ENCODE measurements at regions not wholly inside any gene's neighbourhood (a gene's known extent, or its start where the extent isn't known, plus 50 kb on each side); places are given as distances from the start of the nearest gene placed in this dataset.

DNA sequence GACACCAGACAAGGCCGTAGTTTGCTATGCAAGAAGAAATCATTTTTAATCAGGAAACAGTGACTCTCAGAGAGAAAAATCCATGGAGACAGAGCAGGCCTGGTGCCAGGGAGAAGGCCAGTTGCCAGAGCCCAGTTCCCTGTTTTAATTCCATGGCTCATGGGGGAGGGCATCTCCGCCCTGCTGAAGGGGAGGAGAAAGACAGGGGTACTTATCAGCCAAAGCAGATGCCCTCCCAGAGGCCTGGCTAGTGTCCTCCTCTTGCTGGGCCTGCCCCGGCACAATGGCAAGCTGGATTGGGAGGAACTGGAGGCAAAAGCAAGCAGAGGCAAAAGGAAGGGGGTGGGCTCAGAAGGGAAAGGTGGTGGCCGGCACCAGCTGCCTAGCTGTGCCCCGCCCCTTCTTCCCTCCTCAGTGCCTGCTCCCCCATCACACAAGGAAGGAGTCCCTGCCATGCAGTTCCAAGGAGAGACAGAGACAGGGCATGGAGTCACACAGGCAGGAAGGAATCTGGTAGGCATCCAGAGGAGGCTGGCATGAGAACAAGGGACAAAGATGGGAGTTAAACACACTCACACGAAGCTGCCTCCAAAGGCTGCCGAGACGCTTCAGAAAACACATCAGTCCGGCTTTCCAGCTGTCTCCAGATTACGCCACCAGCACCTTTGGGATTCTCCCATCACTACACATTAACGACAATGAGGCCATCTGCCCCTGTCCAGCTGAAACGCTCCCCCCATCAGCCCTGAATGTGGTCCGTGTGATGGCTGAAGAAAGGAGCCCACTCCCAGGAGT lies 591.8 kb downstream of the BUD13 start:
- DNase-seq (ENCODE audit: low spot score), result no peak
- H3K36me3 Mint-ChIP-seq (ENCODE audit: low read depth, unreplicated experiment), result no peaks in the 10 kb centered on the region
- peaks cover 22% of the 10 kb centered on the region for H3K4me1 Mint-ChIP-seq (ENCODE audit: unreplicated experiment)
- TF ChIP-seq, protein P1, sequence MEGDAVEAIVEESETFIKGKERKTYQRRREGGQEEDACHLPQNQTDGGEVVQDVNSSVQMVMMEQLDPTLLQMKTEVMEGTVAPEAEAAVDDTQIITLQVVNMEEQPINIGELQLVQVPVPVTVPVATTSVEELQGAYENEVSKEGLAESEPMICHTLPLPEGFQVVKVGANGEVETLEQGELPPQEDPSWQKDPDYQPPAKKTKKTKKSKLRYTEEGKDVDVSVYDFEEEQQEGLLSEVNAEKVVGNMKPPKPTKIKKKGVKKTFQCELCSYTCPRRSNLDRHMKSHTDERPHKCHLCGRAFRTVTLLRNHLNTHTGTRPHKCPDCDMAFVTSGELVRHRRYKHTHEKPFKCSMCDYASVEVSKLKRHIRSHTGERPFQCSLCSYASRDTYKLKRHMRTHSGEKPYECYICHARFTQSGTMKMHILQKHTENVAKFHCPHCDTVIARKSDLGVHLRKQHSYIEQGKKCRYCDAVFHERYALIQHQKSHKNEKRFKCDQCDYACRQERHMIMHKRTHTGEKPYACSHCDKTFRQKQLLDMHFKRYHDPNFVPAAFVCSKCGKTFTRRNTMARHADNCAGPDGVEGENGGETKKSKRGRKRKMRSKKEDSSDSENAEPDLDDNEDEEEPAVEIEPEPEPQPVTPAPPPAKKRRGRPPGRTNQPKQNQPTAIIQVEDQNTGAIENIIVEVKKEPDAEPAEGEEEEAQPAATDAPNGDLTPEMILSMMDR (IDR thresholded peaks at IDR 0.05; ENCODE audit: unreplicated experiment), result no peak
- H3K4me3 Mint-ChIP-seq (ENCODE audit: unreplicated experiment), result no peak overlapping the region
- no peaks in the 10 kb centered on the region for H3K9me3 Mint-ChIP-seq (ENCODE audit: unreplicated experiment)
- H3K27me3 Mint-ChIP-seq (ENCODE audit: unreplicated experiment), result peaks cover 4% of the 10 kb centered on the region
- no peak overlapping the region for H3K27ac Mint-ChIP-seq (ENCODE audit: unreplicated experiment)

DNA sequence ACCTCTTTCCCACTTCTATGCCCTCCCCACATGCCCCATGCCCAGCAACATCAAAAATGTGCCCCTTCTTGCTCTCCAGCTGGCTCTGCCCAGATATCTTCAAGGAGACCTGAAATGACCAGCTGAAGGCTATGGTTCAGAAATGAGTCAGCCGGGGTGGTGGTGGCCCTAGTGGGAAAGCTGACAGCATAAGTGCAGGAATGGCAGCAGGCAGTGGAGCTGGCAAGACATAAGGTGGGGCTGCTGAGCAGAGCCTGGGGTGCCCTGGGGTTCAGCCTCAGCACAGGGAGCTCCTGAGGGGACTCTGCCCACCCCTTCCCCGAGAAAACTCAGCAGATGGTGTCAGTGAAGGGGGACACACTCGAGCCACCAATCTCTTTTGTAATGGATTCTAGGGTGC lies 593.4 kb downstream of the BUD13 start:
- peaks cover 4% of the 10 kb centered on the region for H3K27me3 Mint-ChIP-seq (ENCODE audit: unreplicated experiment)
- H3K27ac Mint-ChIP-seq (ENCODE audit: unreplicated experiment), result no peak overlapping the region
- DNase-seq (ENCODE audit: low spot score), result no peak
- H3K4me3 Mint-ChIP-seq (ENCODE audit: unreplicated experiment), result no peak overlapping the region
- TF ChIP-seq, protein P1 (IDR thresholded peaks at IDR 0.05; ENCODE audit: unreplicated experiment), result no peak
- peaks cover 33% of the 10 kb centered on the region for H3K4me1 Mint-ChIP-seq (ENCODE audit: unreplicated experiment)
- no peaks in the 10 kb centered on the region for H3K36me3 Mint-ChIP-seq (ENCODE audit: low read depth, unreplicated experiment)
- no peaks in the 10 kb centered on the region for H3K9me3 Mint-ChIP-seq (ENCODE audit: unreplicated experiment)

DNA sequence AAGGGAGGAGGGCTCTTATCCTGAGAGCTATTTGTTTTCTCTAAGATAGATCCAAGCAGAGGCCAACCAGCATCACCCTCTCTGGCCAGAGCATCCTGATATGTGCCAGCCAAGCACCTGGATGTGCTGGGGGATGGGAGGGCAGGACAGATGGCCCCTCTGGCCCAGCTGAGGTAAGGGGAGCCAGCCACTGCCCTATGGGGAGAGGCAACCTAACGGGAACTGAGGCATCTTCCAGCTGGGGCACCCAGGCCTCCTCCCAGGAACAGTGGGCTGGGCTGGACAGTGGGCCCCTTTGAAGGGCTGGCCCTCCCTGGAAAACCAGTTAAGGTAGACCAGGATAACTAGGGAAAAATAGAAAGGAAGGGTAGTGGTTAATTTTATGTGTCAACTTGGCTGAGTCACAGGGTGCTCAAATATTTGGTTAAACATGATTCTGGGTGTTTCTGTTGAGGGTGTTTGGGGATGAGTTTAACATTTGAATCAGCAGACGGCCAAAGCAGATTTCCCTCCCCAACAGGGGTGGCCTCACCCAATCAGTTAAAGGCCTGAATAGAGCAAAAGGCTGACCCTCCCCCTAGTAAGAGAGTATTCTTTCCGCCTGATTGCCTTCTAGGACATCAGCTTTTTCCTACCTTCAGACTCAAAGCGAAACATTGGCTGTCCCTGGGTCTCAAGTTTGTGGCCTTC lies 595.1 kb downstream of the BUD13 start:
- TF ChIP-seq, protein P1 (IDR thresholded peaks at IDR 0.05; ENCODE audit: unreplicated experiment), result no peak
- H3K36me3 Mint-ChIP-seq (ENCODE audit: low read depth, unreplicated experiment), result no peaks in the 10 kb centered on the region
- H3K4me3 Mint-ChIP-seq (ENCODE audit: unreplicated experiment), result no peak overlapping the region
- H3K27ac Mint-ChIP-seq (ENCODE audit: unreplicated experiment), result no peak overlapping the region
- H3K9me3 Mint-ChIP-seq (ENCODE audit: unreplicated experiment), result no peaks in the 10 kb centered on the region
- no peak for DNase-seq (ENCODE audit: low spot score)
- peaks cover 7% of the 10 kb centered on the region for H3K27me3 Mint-ChIP-seq (ENCODE audit: unreplicated experiment)
- peaks cover 48% of the 10 kb centered on the region for H3K4me1 Mint-ChIP-seq (ENCODE audit: unreplicated experiment)

DNA sequence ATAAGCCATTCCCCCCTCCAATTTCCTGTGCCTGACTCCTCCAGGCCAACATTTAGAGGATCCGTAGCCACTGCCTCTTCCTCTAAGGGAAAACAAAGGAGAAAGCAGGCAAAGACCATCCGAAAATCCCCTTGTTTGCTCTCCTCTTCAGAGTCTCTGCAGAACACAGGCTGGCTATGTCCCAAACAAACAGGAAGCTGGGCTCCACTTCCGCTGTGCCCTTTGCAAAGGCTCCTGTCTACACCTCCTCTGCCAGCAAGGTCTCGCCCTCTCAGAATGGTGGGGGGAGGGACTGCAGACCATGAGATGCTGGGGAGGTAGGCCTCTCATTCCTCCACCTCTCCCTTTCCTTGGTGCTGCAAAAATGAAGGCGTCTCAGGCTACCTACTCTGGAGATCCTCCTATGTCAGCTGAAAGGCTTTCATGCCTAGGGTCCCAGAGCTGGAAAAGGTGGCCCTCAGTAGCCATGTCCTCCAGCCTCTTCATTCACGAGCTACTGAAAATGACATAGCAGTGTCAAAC lies 596.2 kb downstream of the BUD13 start:
- Mint-ChIP-seq H3K27me3 (ENCODE audit: unreplicated experiment) (peaks cover 8% of the 10 kb centered on the region), H3K36me3 (ENCODE audit: low read depth, unreplicated experiment) (no peaks in the 10 kb centered on the region), H3K9me3 (ENCODE audit: unreplicated experiment) (no peaks in the 10 kb centered on the region), H3K27ac (ENCODE audit: unreplicated experiment) (peak overlapping the region; percentile 81), H3K4me3 (ENCODE audit: unreplicated experiment) (no peak overlapping the region), H3K4me1 (ENCODE audit: unreplicated experiment) (peaks cover 48% of the 10 kb centered on the region)
- no peak for DNase-seq (ENCODE audit: low spot score)
- TF ChIP-seq, protein P1 (IDR thresholded peaks at IDR 0.05; ENCODE audit: unreplicated experiment), result no peak

DNA sequence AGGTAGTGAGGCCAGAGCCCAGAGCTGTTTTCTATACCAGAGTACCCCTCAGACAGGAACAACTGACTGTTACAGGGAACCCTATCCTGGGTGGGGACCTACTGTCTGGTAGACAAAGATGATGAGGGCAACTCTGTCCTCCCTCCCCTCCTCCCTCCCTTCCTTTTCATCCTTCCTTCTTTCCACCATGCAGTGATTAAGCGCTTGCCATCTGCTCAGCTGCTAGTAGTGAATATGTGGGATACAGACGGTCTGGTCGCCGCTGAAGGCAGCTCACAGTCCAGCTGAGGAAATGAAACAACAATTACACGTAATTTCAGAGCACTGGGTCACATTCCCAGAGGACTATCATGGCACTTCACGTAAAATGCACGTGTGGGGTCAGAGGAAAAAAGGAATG lies 597.1 kb downstream of the BUD13 start:
- Mint-ChIP-seq H3K36me3 (ENCODE audit: low read depth, unreplicated experiment) (no peaks in the 10 kb centered on the region), H3K27me3 (ENCODE audit: unreplicated experiment) (peaks cover 9% of the 10 kb centered on the region), H3K4me3 (ENCODE audit: unreplicated experiment) (no peak overlapping the region), H3K9me3 (ENCODE audit: unreplicated experiment) (no peaks in the 10 kb centered on the region), H3K4me1 (ENCODE audit: unreplicated experiment) (peaks cover 44% of the 10 kb centered on the region), H3K27ac (ENCODE audit: unreplicated experiment) (no peak overlapping the region)
- TF ChIP-seq, protein P1 (IDR thresholded peaks at IDR 0.05; ENCODE audit: unreplicated experiment), result no peak
- DNase-seq (ENCODE audit: low spot score), result no peak

All from endothelial cell (in vitro differentiated cells).